ENCODE measurements at regions not wholly inside any gene's neighbourhood (a gene's known extent, or its start where the extent isn't known, plus 50 kb on each side); places are given as distances from the start of the nearest gene placed in this dataset.

DNA sequence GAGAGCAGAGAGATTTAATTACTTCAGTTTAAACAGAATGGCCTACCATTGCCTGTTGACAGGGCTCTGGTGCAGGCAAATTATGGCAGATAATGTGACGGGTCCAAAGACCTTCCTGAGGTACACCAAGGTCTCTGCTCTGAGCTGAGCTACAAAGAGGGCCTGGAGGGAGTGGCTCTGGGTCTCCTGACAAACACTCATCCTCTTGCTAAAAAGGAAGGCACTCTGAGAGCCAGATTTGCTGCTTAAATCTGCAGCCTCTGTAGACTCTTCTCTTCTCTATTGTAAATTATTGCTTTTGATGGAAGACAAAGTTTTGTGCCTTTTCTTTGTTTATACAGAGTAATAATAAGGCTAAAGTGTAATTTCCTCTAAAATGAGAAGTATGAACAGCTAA lies 529.5 kb upstream of the FZD8 start:
- H3K36me3 ChIP-seq (ENCODE audit: control insufficient read depth in 1 of 2, insufficient read depth in 2 of 2, low read length in 2 of 2), result no peaks in the 10 kb centered on the region
- peaks cover 0 to 4% of the 10 kb centered on the region in 2 donors for H3K9me3 ChIP-seq (ENCODE audit: control insufficient read depth in 1 of 2, low read length in 2 of 2)
- H3K4me1 ChIP-seq (ENCODE audit: control insufficient read depth in 1 of 2, insufficient read depth in 2 of 2, low read length in 2 of 2), result no peaks in the 10 kb centered on the region
- no peak overlapping the region for H3K9ac ChIP-seq (ENCODE audit: low read depth in 1 of 2, low read length in 2 of 2)
- H3K27ac ChIP-seq (ENCODE audit: low read depth, low read length), result no peak overlapping the region
- no peak overlapping the region for H3K4me3 ChIP-seq (ENCODE audit: low read depth in 1 of 2, low read length in 2 of 2)
- no peaks in the 10 kb centered on the region for H3K27me3 ChIP-seq (ENCODE audit: control insufficient read depth in 1 of 2, insufficient read depth in 2 of 2, low read length in 2 of 2)

- H3K4me1 ChIP-seq (ENCODE audit: control insufficient read depth in 1 of 2, insufficient read depth in 2 of 2, low read length in 2 of 2), result no peaks in the 10 kb centered on the region
- H3K36me3 ChIP-seq (ENCODE audit: control insufficient read depth in 1 of 2, insufficient read depth in 2 of 2, low read length in 2 of 2), result no peaks in the 10 kb centered on the region
- no peaks in the 10 kb centered on the region for H3K27me3 ChIP-seq (ENCODE audit: control insufficient read depth in 1 of 2, insufficient read depth in 2 of 2, low read length in 2 of 2)
- H3K4me3 ChIP-seq (ENCODE audit: low read depth in 1 of 2, low read length in 2 of 2), result no peak overlapping the region
- H3K9ac ChIP-seq (ENCODE audit: low read depth in 1 of 2, low read length in 2 of 2), result no peak overlapping the region
- no peak overlapping the region for H3K27ac ChIP-seq (ENCODE audit: low read depth, low read length)
- H3K9me3 ChIP-seq (ENCODE audit: control insufficient read depth in 1 of 2, low read length in 2 of 2), result peaks cover 0 to 4% of the 10 kb centered on the region in 2 donors
Measured at GRCh38 chr10:36170943-36171501, 528.9 kb upstream of the FZD8 start.

DNA sequence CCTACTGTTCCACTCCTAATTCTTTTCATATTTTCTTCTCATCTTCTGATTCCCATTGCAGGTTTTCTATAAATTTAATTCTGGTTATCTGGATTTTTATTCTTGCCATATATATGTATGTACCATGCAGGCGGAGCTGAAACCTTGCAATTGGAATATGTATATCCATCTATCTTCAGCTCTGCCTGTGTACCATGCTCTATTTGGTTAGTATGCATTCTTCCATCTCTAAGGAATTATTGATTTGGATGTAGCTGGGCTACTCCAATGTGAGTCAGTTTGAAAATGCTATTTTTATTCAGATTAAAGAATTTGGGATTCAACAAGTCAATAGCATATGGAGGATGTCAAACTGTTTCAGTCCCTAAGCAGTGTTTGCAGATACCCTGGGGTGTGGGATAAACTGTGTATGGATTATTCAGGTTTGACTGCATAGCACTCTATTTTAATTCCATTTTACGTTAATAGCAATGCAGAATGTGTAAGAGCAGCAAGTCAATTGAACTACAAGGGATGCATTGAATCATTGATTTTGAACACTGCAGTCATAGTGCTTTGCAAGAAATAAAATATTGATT lies 528.1 kb upstream of the FZD8 start:
- Histone ChIP-seq H3K4me1 (ENCODE audit: control insufficient read depth in 1 of 2, insufficient read depth in 2 of 2, low read length in 2 of 2) (no peaks in the 10 kb centered on the region), H3K4me3 (ENCODE audit: low read depth in 1 of 2, low read length in 2 of 2) (no peak overlapping the region)

DNA sequence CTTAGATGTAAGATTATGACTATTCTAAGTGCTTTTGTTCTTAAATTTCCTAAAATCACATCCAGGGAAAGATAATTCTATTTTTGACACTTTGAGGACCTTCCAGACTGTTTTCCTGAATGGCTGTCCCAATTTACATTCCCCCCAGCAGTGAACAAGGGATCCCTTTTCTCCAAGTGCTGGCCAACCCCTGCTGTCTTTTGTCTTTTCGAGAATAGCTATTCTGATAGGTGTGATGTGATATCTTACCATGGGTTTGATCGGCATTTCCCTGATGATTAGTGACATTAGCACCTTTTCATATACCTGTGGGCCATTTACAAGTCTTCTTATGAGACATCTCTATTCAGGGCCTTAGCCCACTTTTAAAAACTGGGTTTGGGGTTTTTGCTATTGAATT lies 526.7 kb upstream of the FZD8 start:
- H3K36me3 ChIP-seq (ENCODE audit: control insufficient read depth in 1 of 2, insufficient read depth in 2 of 2, low read length in 2 of 2), result no peaks in the 10 kb centered on the region

More for the DNA sequence above, 528.1 kb upstream of the FZD8 start:
- Histone ChIP-seq H3K9ac (ENCODE audit: low read depth in 1 of 2, low read length in 2 of 2) (no peak overlapping the region), H3K36me3 (ENCODE audit: control insufficient read depth in 1 of 2, insufficient read depth in 2 of 2, low read length in 2 of 2) (no peaks in the 10 kb centered on the region), H3K27me3 (ENCODE audit: control insufficient read depth in 1 of 2, insufficient read depth in 2 of 2, low read length in 2 of 2) (no peaks in the 10 kb centered on the region), H3K9me3 (ENCODE audit: control insufficient read depth in 1 of 2, low read length in 2 of 2) (peaks cover 0 to 4% of the 10 kb centered on the region in 2 donors), H3K27ac (ENCODE audit: low read depth, low read length) (no peak overlapping the region)

DNA sequence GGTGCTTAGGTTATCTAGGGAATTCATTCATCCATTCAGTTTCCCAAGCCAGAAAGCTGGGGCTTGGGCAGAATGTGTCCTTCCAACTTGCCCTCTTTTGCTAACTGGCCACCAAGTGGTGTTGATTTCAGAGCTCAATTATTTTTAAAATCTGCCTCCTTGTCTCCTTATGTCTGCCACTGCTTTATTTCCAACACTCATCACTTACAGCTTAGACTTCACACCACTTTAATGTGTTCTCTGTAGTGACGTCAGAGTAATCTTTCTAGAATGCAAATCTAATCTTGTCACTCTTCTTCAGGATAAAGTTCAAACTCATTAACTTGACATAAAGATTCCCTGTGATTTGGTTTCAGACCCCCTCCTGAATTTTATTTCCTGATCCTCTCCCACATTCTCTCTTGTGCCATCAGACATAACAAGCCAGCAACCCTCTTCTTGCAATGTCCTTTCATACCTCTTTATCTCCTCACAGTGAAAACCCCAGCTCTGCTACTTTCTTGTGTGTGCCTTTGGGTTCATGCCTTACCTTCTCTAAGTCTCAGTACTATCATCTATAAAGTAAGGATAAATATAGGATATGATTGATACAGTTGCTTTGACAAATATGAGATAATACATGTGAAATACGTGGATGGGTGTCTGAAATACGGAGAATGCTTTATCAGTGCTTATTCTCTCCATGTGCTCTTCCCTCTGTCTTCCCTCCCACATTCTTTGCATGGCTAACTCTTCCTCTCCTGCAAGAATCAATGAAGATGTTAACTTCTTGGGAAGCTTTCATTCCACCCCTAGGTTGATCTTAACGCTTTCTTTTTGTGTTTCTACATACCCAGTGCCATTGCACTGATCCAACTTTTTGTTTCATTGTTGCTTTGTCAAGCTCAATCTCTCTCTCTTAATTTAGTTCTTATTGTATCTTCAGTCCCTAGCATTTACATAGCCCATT lies 522.7 kb upstream of the FZD8 start:
- no peak overlapping the region for H3K27ac ChIP-seq (ENCODE audit: low read depth, low read length)
- H3K27me3 ChIP-seq (ENCODE audit: control insufficient read depth in 1 of 2, insufficient read depth in 2 of 2, low read length in 2 of 2), result no peaks in the 10 kb centered on the region
- no peaks in the 10 kb centered on the region for H3K4me1 ChIP-seq (ENCODE audit: control insufficient read depth in 1 of 2, insufficient read depth in 2 of 2, low read length in 2 of 2)

More for the DNA sequence above, 526.7 kb upstream of the FZD8 start:
- Histone ChIP-seq H3K27ac (ENCODE audit: low read depth, low read length) (no peak overlapping the region), H3K27me3 (ENCODE audit: control insufficient read depth in 1 of 2, insufficient read depth in 2 of 2, low read length in 2 of 2) (no peaks in the 10 kb centered on the region), H3K9me3 (ENCODE audit: control insufficient read depth in 1 of 2, low read length in 2 of 2) (peaks cover 0 to 5% of the 10 kb centered on the region in 2 donors), H3K4me3 (ENCODE audit: low read depth in 1 of 2, low read length in 2 of 2) (no peak overlapping the region), H3K4me1 (ENCODE audit: control insufficient read depth in 1 of 2, insufficient read depth in 2 of 2, low read length in 2 of 2) (no peaks in the 10 kb centered on the region), H3K9ac (ENCODE audit: low read depth in 1 of 2, low read length in 2 of 2) (no peak overlapping the region)

DNA sequence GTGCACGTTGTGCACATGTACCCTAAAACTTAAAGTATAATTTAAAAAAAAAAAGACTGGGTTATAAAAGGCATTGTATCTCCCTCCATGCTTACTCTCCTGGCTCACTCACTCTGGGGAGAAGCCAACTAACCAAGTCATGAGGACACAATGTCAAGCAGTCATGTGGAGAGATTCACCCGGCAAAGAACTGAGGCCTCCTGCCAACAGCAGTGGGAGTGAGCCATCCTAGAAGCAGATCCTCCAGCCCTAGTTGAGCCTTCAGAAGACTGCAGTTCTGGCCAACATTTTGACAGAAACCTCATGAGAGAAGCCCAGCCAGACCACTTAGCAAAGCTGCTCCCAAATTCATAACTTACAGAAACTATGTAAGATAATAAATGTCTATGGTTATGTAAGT lies 521.7 kb upstream of the FZD8 start:
- Histone ChIP-seq H3K36me3 (ENCODE audit: control insufficient read depth in 1 of 2, insufficient read depth in 2 of 2, low read length in 2 of 2) (no peaks in the 10 kb centered on the region), H3K9me3 (ENCODE audit: control insufficient read depth in 1 of 2, low read length in 2 of 2) (peaks cover 3 to 7% of the 10 kb centered on the region in 2 donors), H3K27ac (ENCODE audit: low read depth, low read length) (no peak overlapping the region), H3K27me3 (ENCODE audit: control insufficient read depth in 1 of 2, insufficient read depth in 2 of 2, low read length in 2 of 2) (no peaks in the 10 kb centered on the region), H3K9ac (ENCODE audit: low read depth in 1 of 2, low read length in 2 of 2) (no peak overlapping the region), H3K4me1 (ENCODE audit: control insufficient read depth in 1 of 2, insufficient read depth in 2 of 2, low read length in 2 of 2) (no peaks in the 10 kb centered on the region), H3K4me3 (ENCODE audit: low read depth in 1 of 2, low read length in 2 of 2) (no peak overlapping the region)

More for the DNA sequence above, 522.7 kb upstream of the FZD8 start:
- Histone ChIP-seq H3K9ac (ENCODE audit: low read depth in 1 of 2, low read length in 2 of 2) (no peak overlapping the region), H3K36me3 (ENCODE audit: control insufficient read depth in 1 of 2, insufficient read depth in 2 of 2, low read length in 2 of 2) (no peaks in the 10 kb centered on the region), H3K4me3 (ENCODE audit: low read depth in 1 of 2, low read length in 2 of 2) (no peak overlapping the region), H3K9me3 (ENCODE audit: control insufficient read depth in 1 of 2, low read length in 2 of 2) (peaks cover under 1 to 5% of the 10 kb centered on the region in 2 donors)

DNA sequence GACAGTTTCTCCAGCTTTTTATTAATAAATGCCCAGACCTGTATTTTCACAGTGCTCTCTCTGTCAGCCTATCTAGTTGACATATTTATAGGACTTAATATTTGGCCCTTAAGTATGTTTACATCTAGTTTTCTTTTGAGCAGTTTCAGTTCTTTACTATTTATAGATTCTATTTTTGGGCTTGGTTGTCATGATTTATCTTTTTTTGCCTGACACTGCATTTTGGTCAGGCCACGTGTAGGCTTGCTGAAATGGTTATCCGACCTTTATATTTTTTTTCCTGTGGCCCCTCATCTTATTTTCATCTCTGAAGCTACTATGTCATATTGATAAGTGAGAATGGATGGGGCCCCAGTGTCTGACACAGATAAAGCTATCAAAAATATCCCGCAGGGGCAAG lies 515.4 kb upstream of the FZD8 start:
- Histone ChIP-seq H3K27ac (ENCODE audit: low read depth, low read length) (no peak overlapping the region), H3K9ac (ENCODE audit: low read depth in 1 of 2, low read length in 2 of 2) (no peak overlapping the region)

GRCh38 chr10:36148207-36148606 lies 506.1 kb upstream of the FZD8 start:
- Histone ChIP-seq H3K9me3 (ENCODE audit: control insufficient read depth in 1 of 2, low read length in 2 of 2) (peaks cover 5% of the 10 kb centered on the region in 2 donors), H3K27ac (ENCODE audit: low read depth, low read length) (no peak overlapping the region), H3K9ac (ENCODE audit: low read depth in 1 of 2, low read length in 2 of 2) (no peak overlapping the region), H3K4me1 (ENCODE audit: control insufficient read depth in 1 of 2, insufficient read depth in 2 of 2, low read length in 2 of 2) (no peaks in the 10 kb centered on the region), H3K27me3 (ENCODE audit: control insufficient read depth in 1 of 2, insufficient read depth in 2 of 2, low read length in 2 of 2) (no peaks in the 10 kb centered on the region), H3K4me3 (ENCODE audit: low read depth in 1 of 2, low read length in 2 of 2) (no peak overlapping the region), H3K36me3 (ENCODE audit: control insufficient read depth in 1 of 2, insufficient read depth in 2 of 2, low read length in 2 of 2) (no peaks in the 10 kb centered on the region)

More for the DNA sequence above, 515.4 kb upstream of the FZD8 start:
- Histone ChIP-seq H3K4me3 (ENCODE audit: low read depth in 1 of 2, low read length in 2 of 2) (no peak overlapping the region), H3K36me3 (ENCODE audit: control insufficient read depth in 1 of 2, insufficient read depth in 2 of 2, low read length in 2 of 2) (no peaks in the 10 kb centered on the region), H3K27me3 (ENCODE audit: control insufficient read depth in 1 of 2, insufficient read depth in 2 of 2, low read length in 2 of 2) (no peaks in the 10 kb centered on the region), H3K4me1 (ENCODE audit: control insufficient read depth in 1 of 2, insufficient read depth in 2 of 2, low read length in 2 of 2) (no peaks in the 10 kb centered on the region), H3K9me3 (ENCODE audit: control insufficient read depth in 1 of 2, low read length in 2 of 2) (peaks cover 3 to 5% of the 10 kb centered on the region in 2 donors)

DNA sequence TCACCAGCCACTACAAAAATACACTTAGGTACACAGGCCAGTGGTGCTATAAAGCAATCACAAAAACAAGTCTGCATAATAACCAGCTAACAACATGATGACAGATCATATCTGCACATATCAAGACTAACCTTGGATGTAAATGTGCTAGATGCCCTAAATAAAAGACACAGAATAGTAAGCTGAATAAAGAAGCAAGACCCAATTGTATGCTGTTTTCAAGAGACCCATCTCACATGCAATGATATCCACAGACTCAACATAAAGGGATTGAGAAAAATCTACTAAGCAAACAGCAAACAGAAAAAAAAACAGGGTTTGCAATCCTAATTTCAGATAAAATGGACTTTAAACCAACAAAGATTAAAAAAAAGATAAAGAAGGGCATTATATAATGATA lies 505.4 kb upstream of the FZD8 start:
- H3K9ac ChIP-seq (ENCODE audit: low read depth in 1 of 2, low read length in 2 of 2), result no peak overlapping the region
- peaks cover 5% of the 10 kb centered on the region in 2 donors for H3K9me3 ChIP-seq (ENCODE audit: control insufficient read depth in 1 of 2, low read length in 2 of 2)
- H3K27ac ChIP-seq (ENCODE audit: low read depth, low read length), result no peak overlapping the region
- no peak overlapping the region for H3K4me3 ChIP-seq (ENCODE audit: low read depth in 1 of 2, low read length in 2 of 2)
- H3K36me3 ChIP-seq (ENCODE audit: control insufficient read depth in 1 of 2, insufficient read depth in 2 of 2, low read length in 2 of 2), result no peaks in the 10 kb centered on the region
- no peaks in the 10 kb centered on the region for H3K27me3 ChIP-seq (ENCODE audit: control insufficient read depth in 1 of 2, insufficient read depth in 2 of 2, low read length in 2 of 2)
- H3K4me1 ChIP-seq (ENCODE audit: control insufficient read depth in 1 of 2, insufficient read depth in 2 of 2, low read length in 2 of 2), result no peaks in the 10 kb centered on the region
